SKM-1 treated with dmso at 0.1 percent for 144 hours (cell line): ENCODE measurements at regions not wholly inside any gene's neighbourhood (a gene's known extent, or its start where the extent isn't known, plus 50 kb on each side); places are given as distances from the start of the nearest gene placed in this dataset.
A peak's percentile ranks its signal among the peaks of the same experiment; 100 is the strongest.

ENCODE experiments used
- DNase-seq: peaks from one replicate; lab custom pipeline; 2025; ENCODE audit not compliant: unreplicated experiment; lab: John Stamatoyannopoulos, UW

DNA sequence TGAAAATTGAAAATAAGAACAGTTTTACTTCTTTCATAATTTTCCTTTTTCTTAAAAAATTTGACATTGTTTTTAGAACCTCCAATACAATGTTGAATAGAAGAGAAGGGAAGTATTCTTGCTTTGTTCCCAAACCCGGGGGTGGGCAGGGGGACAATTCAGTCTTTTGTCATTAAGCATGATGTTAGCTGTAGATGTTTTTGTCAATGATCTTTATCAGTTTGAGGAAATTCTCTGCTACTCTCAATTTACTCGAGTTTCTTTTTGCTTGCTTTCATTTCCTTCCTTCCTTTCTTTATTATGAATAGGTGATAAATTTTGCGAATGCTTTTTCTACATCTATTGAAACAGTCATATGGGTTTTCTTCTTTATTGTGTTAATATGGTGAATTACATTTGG is 183.2 kb upstream of the FRMD6 start:
- no peak for DNase-seq

DNA sequence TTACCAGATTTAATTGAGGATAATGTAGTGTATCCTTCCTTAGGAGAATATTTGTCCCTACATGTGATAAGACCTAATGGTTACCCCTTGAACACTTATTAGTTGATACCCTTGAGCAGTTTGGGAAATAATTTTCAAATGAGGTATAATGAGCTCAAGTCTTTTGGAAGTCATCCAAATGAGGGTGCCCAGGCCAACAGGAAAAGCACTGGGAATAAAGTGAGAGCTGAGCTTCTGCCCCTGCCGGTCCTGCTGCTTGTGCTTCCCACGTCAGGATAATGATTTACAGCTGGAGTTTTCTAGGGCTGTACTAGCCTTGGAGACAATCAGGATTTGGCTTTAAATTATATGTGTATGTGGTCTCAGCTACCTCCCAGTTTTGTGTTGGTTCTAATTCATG is 178.8 kb upstream of the FRMD6 start:
- no peak for DNase-seq

DNA sequence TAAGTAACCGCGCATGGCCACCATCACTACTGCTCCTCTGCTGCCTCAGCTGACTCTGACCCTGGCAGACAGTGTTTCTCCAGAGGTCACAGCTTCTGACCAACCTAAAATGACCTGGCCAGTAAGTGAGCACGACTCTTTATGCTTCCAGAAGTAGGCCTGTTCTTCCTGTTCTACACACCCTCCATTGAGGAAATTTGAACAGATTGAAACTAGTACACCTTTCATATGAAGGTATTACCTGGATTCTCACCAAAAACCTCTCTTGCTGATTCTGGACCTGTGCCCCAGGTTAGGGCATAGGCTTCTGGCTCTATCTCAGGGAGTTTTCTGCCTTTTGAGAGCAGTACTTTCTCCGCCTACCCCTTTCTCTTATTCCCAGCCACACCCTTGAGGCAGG is 178.4 kb upstream of the FRMD6 start:
- DNase-seq: no peak

DNA sequence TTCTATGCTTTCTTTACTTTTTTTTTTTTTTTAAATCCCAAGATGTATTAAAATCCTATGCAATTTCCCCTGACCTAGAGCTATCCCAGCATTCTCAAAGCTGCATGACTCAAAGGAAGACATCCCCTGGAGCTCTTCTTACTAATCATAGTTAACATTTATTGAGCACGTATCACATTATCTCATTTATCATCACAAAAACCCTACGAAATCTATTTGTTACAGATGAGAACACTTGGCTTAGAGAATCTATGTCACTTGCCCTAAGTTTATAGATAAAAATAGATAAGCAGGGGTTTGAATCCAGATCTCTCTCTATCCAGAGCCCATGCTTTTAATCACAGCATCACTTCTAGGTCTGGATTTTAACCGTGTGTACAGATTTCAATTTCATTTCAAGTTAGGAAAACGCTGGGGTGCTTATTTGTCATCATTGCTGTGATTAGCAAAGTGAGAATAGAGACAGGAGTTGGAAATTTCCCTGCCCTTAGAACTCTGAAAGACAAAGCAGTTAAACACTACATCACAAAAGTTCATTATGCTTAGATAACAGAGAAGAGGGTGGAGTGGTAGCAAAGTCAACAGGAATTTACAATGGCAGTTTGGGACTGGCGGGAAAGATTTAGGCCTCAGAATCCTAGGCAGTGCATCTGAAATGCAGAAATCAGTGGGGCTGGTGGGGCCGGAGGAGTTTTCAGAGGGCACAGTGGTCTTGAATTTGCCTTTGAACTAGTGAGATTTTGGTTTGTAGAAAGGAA is 177.7 kb upstream of the FRMD6 start:
- no peak for DNase-seq

DNA sequence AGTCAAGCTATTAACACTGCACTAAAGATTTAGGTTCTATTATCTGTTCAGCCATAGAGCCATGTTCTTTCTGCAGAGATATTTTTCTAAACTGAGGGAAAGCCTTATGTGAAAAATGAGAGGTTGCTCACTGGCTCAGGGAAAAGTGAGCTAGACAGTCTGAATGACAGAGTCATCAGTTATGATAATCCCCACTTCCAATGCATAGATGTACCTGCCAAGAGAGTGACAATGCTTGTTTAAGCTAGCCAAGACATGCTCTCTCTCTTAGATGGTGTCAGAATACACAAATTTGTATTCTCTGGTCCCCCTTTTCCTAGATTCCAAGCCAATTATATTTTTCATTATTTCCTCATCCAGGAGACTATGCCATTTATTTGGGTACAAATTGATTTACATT is 176.9 kb upstream of the FRMD6 start:
- DNase-seq: no peak

DNA sequence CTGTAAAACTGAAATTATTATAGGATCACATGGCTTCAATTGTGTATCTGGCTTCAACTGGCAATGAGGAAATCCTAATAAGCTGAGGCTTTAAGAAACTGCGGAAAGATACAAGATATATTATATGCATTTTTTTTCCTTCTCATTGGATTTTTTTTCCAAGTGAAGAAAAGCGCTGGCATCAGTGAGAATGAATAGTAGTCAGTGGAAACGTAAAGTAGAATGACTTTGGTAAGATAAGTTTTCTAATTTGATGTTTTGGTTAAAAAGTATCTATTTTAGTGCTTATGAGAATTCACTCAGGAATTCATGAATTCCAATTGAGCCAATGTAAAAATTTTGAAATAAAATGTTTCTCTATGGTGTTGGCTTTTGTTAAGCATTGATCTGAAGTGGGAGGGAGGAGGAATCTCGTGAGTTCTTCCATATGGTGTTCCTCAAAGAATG is 173.5 kb upstream of the FRMD6 start:
- no peak for DNase-seq

DNA sequence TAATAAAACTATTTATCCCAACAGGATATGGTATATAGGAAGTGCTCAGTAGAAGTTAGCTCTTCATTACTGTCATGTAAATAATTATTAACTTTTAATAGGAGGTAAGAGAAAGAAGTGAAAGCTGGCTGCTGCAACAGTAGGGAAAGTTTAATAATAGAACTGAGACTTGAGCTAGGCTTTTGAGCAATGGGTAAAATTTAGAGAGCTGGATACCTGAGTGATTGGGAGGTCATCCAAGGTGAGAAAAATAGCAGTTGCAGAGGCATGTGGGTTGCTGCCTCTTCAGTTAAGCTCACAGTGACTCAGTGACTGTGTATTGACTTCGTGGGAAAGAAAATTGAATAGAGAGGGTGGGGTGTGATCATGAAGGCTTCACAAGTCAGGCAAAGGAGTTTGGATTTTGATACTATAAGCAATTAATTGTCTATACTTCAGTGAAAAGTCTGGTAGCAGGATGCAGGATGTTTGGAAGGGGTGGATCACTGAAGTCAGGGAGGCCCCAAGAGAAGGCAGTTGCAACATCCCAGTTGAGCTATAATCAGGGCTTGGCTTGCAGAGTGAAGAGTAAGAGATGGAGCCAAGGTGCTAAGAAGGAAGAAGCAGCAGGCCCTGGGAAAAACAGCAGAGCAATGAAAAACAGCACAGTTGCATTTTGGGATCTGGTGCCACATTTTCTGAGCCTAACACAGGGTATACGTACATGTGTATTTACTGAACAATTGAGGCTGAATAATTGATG is 172.0 kb upstream of the FRMD6 start:
- DNase-seq: no peak

DNA sequence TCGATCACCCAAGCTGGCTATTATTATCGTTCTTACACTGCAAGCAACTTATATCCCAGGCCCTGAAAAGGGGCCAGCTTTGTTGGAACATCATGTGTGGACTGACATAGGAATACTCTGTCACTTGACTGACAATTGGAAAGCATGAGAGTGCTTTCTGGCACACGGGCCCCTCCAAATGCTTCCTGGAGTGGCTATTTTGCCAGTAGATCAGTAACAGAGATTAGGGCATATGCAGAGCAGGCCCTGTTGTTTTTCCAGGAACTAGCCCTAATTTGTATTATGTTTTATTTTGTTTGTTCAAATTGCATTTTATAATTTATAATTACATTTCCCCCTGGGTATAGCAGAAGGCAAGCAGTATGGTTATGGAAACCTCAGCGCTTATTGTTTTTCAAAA is 170.1 kb upstream of the FRMD6 start:
- DNase-seq: no peak

DNA sequence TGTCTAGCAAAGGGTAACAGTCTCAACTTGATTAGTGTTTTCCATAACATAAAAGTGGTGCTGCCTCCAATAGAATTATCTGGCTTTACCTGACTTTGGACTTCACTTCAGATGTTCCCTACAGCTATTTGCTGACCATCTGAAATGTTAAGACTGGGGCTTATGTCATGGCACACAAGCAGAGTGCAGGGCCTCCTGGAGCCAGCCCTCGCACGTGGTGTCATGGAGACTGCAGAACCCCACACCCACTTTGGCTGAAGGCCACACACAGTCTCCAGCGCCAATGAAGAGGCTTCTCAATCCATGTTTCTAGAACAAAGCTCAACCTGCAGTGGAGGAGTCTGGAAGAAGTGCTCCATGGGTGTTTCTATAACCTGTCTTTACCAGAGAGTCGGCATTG is 169.6 kb upstream of the FRMD6 start:
- DNase-seq: no peak

DNA sequence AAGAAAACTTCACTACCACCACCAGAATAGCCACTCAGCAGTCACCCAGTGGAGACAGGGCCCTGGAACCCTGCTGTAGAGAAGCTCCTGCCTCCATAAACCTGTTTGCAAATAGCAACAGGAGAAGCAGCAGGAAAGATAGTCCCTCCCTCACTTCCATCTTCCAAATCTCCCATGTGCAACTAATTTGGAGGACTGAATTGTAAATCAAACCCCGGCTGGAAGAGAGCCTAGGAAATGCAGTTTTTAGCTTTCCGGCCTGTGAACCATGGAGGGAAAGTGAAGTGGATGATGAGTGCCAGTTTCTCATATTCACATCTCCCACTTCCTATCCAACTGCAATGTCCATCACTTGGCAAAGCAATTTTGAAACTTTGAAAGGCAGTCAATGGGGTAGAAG is 167.2 kb upstream of the FRMD6 start:
- no peak for DNase-seq

DNA sequence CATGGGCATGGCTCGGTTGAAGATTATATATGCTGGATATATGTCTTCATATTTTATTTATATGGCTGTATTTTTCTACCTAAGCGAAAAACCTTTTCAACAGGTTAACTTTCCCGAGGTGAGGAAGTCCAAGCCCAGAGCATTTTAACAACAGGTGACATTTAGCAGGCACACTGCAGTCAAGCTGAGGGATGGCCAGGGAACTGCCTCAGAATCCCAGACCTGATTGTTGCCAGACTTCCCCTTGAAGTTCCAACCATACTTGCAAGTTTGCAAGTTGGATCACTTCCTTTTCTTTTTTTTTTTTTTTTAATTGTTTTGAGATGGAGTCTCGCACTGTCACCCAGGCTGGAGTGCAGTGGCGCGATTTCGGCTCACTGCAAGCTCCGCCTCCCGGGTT is 166.0 kb upstream of the FRMD6 start:
- DNase-seq: no peak

DNA sequence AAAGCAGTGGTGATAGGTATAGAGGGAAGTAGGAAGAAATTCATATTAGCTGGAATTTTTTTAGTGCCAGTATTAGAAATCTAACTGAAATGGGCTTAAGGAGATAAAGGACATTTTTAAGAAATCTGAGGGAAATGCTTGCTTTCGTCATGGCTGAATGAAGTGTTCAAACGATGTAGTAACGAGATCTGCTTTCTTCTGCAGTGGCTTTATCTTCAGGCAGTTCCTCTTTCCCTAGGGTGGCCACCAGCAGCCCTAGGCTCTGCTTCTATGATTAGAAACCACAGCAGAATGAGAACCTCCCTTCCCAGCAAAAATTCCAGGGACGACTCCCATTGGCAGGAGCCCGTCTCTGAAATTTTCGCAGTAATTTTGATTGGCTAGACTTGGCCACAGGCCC is 163.9 kb upstream of the FRMD6 start:
- DNase-seq: peak; percentile 26

DNA sequence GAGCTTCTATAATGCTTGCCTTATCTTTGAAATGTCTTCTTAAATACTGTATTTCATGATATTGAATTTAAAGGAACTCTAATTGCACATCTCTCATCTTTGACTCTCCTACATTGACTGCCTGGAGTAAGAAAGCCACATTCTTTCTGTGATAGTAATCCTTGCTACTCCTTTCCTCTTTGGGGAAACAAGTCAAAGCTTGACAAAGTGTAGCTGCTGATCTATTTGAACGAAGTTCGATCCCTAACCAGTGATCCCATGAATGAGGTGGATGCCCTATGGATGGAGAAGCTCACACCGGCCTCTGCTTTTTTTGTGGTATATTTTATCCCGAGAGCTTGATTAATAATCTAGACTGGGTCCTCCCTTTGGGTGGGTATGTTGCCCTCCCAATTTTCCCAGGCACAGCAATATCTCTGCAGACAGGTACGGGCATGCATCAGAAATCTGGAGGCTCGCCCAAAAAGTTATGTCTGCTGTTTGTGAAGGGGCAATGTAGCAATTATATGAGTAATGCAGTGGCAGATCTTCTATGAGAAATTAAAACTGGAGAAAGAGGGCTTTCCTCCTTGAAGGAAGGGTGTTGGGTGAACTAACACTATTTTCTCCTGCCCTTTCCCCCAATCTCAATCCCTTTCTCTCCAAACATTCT is 163.0 kb upstream of the FRMD6 start:
- no peak for DNase-seq

DNA sequence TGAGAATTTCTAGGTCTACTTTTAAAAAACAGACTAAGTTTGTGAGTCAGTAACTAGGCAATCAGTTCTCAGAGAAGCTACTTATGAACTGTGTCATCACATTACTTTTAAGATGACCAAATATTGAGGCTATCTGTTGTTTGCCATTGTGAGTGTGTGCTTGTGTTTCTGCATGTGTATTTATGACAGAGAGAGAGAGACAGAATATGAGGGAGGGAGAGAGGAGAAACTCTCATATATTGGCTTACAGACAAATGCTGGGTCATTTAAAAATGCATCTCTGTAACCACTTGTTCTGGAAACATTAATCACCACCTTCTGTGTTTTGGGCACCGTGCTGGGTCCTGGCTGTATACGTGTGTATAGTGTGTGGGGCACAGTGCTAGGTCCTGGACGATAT is 161.5 kb upstream of the FRMD6 start:
- no peak for DNase-seq

DNA sequence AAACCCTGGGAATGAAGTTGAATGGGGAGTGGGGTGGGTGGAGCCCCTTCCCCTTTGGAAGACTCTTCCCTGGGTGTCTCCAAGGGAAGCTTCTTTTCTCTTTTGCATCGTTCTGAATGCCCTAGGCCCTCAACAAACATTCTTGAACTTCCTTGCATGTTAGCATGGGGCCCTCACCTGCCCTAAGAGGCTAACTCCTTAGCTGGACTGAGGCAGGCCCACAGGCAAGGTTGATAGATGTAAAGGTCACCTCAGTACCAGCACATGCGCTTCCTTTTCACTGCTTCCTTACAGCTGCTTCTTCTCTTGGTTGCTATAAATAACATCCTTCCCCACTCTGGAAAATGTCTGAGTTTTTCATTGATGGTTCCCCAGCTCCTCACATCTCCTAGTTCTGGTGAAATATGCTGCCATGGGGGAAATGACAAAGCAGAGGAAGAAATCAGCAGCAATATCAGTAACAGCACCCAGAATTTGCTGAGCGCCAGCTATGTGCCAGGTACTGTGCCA is 160.6 kb upstream of the FRMD6 start:
- DNase-seq: no peak

DNA sequence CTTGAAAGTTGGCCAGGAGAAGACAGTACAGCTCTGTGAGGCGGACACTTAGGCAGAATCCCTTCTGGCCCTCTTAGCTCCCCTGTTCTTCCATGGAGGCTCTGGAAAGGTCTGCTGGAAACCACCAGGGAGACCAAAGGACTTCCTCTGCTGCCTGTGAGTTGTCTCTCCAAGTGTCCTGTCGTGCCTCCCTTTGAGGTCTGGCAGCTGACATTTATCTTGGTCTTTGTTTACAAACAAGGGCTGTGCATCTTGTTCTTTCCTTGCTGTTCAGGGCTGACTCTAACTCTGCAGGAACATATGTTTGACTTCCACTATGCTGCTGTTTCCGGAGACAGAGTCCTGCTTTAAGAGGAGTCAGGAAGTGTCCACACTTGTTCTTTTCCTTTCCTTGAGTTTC is 159.9 kb upstream of the FRMD6 start:
- DNase-seq: no peak

DNA sequence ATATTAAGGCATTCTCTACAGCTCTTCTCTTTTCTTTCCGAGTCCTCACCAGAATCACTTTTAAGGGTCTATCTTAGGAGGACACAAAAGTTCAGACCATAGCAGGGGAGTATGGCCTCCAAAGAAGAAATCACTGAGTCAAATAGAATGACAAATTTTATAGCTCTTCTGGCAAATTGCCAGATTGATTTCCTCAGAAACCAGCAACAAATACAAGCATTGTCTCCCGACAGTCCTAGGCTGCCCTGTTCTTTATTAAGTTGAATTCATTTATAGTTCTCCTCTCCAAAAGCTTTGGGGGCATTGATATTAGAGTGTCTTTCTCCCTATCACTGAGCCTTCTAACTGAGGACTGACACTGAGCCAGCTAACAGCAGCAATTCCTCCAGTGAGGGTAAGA is 156.4 kb upstream of the FRMD6 start:
- no peak for DNase-seq

DNA sequence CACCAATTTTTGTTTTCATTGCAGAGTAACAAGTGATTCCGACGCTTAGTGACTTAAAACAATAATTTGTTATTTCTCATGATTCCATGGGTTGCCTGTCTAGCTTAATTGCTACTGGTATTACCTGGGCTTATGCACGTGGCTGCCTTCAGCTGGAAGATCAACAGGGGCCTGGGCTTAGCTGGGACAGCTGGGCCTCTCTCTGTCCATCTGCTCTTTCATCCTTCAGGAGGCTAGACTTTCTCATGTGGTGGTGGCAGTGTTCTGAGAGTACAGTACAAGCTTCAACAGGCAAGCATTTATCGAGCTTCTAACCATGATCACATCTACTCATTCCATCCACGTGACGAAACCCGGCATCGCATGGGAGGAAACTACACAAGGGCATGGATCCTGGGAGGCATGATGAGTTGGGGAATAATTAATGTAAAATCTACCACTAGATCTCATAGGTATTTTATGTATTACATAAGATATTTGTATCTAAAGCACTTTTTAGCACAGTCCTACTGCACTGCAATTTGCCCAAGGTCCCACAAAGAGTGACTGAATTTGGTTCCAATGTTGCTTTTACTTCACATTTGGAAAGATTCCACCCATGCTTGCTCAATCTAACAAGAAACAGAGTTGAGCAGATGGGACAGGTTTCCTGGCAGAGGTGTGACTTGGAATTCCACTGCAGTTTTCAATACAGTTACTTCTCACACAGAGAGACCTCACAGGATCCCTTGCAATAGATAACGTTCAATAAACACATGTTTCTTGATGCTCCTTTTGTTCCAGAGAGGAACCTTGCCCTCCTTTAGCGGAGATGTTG is 153.1 kb upstream of the FRMD6 start:
- no peak for DNase-seq

DNA sequence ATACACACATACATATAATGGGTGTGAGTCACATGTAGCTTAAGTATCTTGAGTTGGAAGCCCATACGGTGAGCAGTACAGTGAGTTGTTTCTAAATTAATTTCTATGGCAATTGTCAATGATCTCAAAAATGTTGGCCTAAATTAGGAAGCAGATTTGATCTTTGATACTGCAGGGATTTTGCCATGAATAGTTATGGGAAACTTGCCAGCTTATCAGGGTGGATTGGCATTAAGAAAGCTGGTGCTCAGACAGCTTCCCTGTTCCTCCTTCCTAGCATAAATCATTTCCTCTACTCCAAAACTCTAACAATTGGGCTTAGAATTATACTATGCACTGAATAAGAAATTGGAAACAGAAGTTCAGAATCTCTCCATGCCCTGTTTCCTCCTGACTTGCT is 150.9 kb upstream of the FRMD6 start:
- no peak for DNase-seq

DNA sequence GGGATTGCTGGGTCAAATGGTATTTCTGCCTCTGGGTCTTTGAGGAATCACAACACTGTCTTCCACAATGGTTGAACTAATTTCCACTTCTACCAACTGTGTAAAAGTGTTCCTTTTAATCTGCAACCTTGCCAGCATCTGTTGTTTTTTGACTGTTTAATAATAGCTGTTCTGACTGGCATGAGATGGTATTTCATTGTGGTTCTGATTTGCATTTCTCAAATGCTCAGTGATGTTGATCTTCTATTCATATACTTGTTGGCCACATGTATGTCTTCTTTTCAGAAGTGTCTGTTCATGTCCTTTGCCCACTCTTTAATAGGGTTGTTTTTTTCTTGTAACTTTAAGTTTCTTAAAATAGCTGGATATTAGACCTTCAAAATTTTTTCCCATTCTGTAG is 150.0 kb upstream of the FRMD6 start:
- DNase-seq: no peak

DNA sequence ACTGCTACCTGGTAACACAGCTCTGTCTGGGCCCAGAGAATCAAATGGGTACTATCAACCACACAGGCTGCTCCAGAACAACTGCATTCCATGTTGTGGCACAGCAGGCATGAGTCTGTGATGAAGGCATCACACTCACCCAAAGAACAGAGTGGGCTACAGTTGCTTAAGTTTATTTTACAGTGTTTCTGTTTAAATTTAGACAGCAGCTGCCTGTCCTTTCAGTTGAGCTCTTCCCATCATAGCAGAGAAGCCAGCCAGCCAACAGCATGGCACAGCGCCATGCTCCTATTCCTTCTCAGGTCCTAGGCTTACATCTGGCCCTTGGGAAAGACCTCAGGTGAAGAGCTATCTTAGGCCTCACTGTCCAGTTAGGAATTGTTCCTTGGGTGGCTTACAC is 147.0 kb upstream of the FRMD6 start:
- no peak for DNase-seq
